ENCODE measurements at regions not wholly inside any gene's neighbourhood (a gene's known extent, or its start where the extent isn't known, plus 50 kb on each side); places are given as distances from the start of the nearest gene placed in this dataset.

GRCh38 chr6:45830441-45831139, 185.1 kb downstream of the CLIC5 start:
- TF ChIP-seq CTCF (optimal IDR thresholded peaks at IDR 0.05 in 1 of 3, IDR thresholded peaks at IDR 0.05 in 1 of 3, conservative IDR thresholded peaks at IDR 0.05 in 1 of 3; ENCODE audit: extremely low read depth in 1 of 3, insufficient read depth in 2 of 3, low read length in 3 of 3) (no peak), EZH2 (IDR thresholded peaks at IDR 0.05; ENCODE audit: low read length) (no peak)
